Heart left ventricle (tissue), 16 donors: ENCODE measurements at regions not wholly inside any gene's neighbourhood (a gene's known extent, or its start where the extent isn't known, plus 50 kb on each side); places are given as distances from the start of the nearest gene placed in this dataset.

ENCODE experiments used
- ATAC-seq, 4 donors: fragments of 200-7000 bp; cut with Tn5 transposase; one replicate each; pipeline ENCODE4 v1.9.1; 2020 to 2022; ENCODE audit warnings: moderate library complexity in 4 of 4, mild to moderate bottlenecking in 3 of 4, moderate number of reproducible peaks in 1 of 4
- DNase-seq, 5 donors: peaks; one replicate each; pipeline ENCODE4 v3.0.0-alpha.2; 2020
- H3K27ac ChIP-seq, 12 donors: fragments of 200-600 bp; sonication (generic) in 4 of 12; one replicate each; pipeline versions ENCODE4 v1.5.0 to v1.8.0; 2016 to 2022; ENCODE audit warnings: mild to moderate bottlenecking in 2 of 12
- H3K27me3 ChIP-seq, 9 donors: fragments of 200-600 bp; sonication (generic) in 2 of 9; one replicate each; pipeline versions ENCODE4 v1.5.1 to v1.8.0; 2016 to 2022; ENCODE audit warnings: mild to moderate bottlenecking in 3 of 9
- H3K36me3 ChIP-seq, 9 donors: fragments of 200-600 bp; sonication (generic) in 2 of 9; one replicate each; pipeline versions ENCODE4 v1.5.0 to v1.8.0; 2018 to 2022; ENCODE audit warnings: mild to moderate bottlenecking in 2 of 9
- H3K4me1 ChIP-seq, 12 donors: fragments of 200-600 bp; sonication (generic) in 4 of 12; one replicate each; pipeline versions ENCODE4 v1.5.0 to v1.8.0; 2016 to 2022; ENCODE audit warnings: mild to moderate bottlenecking in 3 of 12
- H3K4me3 ChIP-seq, 12 donors: fragments of 200-600 bp; sonication (generic) in 4 of 12; one replicate each; pipeline versions ENCODE4 v1.5.0 to v1.8.0; 2017 to 2022; ENCODE audit warnings: mild to moderate bottlenecking in 9 of 12, moderate library complexity in 4 of 12
- H3K9me3 ChIP-seq, 12 donors: fragments of 200-600 bp; sonication (generic) in 4 of 12; one replicate each; pipeline versions ENCODE4 v1.5.0 to v1.8.0; 2016 to 2022; ENCODE audit warnings: mild to moderate bottlenecking in 1 of 12
- POLR2A ChIP-seq, 2 donors: fragments of 450-650 bp; IDR thresholded peaks; one replicate each; pipeline ENCODE4 v1.6.1; 2017; ENCODE audit warnings: antibody characterized with exemption in 2 of 2, mild to moderate bottlenecking in 2 of 2, moderate library complexity in 2 of 2
- WGBS, 4 donors: extraction: QIAGEN DNeasy Blood & Tissue Kit in 2 of 4; methylation state at CpG; one replicate each; pipeline versions ENCODE4 v1.1.5 to v1.1.7; 2013 to 2018; 5-methylcytosine and 5-hydroxymethylcytosine counted together
- intact Hi-C, 10 donors: fragments of 100-400 bp; cut with DNase I; formaldehyde crosslinking; loops; one replicate each; pipeline versions ENCODE4 v1.11.1 to v1.14.2; 2022
- TF ChIP-seq, protein P1 (sequence below), 12 donors: fragments of 200-600 bp; sonication (generic) in 4 of 12; IDR thresholded peaks; one replicate each; pipeline versions ENCODE4 v1.5.0 to v1.8.0; 2018 to 2022; ENCODE audit warnings: antibody characterized with exemption in 12 of 12, mild to moderate bottlenecking in 5 of 12
- donor health status: ischemic (EF 13 %, LVEDD 7.1; RV severe dilation, severe dysfunction).
- donor health status: healthy with polysubstance abuse.
- donor health status: DM: no; HTN: yes; CAD: no.
- donor health status: DM: no; HTN: no; CAD: no.
- donor health status: ischemic (EF 25% LVEDD 6.9; RV normal size, moderate dysfunction).
- donor health status: ischemic (EF 25% LVEDD 5.7; RV mildly dilated, moderate dysfunction).
- donor health status: healthy.
- donor health status: DM: yes; HTN: yes; CAD: no.
- donor health status: ischemic (EF 35%, LVEDD 5.7; RV mildly dilated, moderate dysfunction).
- donor health status: nonischemic (EF 11% LVEDD 7.7; RV severe dilation, severe dysfunction).
- donor health status: DM: yes; HTN: yes; CAD: no.
- donor health status: PGD.
- donor health status: ischemic (EF 29% LVEDD 5.4; RV normal size, mild dysfunction).
- donor health status: nonischemic (EF 23%, LVEDD 6.1; RV moderate dilation, normal function).

DNA sequence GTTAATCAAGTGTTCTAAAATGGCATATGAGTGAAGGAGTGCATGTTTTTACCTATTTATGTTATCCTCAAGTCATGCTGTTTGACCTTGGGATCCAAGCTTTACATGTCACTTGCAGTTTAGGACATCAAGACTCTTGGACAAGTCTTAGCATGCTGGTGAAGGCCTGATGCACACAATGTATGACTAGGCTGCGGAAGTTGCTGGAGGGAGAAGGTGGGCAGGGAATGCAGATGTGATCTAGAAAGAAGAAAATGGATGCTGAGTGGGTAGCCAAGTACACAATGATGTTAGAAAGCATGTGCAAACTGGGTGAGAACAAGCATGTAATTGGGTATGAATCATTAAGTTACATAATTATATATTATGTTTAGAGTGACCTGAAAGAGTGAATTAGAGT is 301.8 kb downstream of the BRINP2 start:
- Histone ChIP-seq H3K4me3 (no peak overlapping the region), H3K4me1 (no peaks in the 10 kb centered on the region), H3K27ac (no peak overlapping the region), H3K36me3 (no peaks in the 10 kb centered on the region), H3K27me3 (peaks cover 0 to 4% (median 0%) of the 10 kb centered on the region in 9 donors), H3K9me3 (no peaks in the 10 kb centered on the region)
- ATAC-seq, result no peak
- WGBS, 4 donors, result 86 to 93% (median 89%) methylated on average over 1 of the region's 1 CpG
- DNase-seq, result no peak
- TF ChIP-seq, protein P1, sequence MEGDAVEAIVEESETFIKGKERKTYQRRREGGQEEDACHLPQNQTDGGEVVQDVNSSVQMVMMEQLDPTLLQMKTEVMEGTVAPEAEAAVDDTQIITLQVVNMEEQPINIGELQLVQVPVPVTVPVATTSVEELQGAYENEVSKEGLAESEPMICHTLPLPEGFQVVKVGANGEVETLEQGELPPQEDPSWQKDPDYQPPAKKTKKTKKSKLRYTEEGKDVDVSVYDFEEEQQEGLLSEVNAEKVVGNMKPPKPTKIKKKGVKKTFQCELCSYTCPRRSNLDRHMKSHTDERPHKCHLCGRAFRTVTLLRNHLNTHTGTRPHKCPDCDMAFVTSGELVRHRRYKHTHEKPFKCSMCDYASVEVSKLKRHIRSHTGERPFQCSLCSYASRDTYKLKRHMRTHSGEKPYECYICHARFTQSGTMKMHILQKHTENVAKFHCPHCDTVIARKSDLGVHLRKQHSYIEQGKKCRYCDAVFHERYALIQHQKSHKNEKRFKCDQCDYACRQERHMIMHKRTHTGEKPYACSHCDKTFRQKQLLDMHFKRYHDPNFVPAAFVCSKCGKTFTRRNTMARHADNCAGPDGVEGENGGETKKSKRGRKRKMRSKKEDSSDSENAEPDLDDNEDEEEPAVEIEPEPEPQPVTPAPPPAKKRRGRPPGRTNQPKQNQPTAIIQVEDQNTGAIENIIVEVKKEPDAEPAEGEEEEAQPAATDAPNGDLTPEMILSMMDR (IDR thresholded peaks at IDR 0.05), result no peak
- TF ChIP-seq POLR2A (IDR thresholded peaks at IDR 0.05), result no peak
- intact Hi-C loops, result no loop called here

DNA sequence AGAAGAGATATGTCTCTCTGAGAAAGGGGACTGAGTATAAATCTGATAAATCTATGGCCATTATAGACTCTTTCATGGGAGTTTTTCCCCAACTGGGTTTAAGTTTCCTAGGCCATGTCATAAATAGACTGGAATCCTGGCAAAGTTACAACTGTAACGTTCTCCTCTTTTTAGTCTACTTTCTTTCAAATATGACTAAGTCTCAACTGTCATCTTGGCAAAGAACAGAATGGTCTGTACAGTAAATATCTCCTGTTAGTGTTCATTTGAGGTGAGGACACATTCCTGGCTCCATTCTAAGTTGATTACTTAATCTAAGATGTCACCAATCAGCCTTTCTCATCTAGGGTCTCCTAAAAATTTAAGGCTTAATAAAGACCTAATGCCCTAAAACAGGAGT is 300.5 kb downstream of the BRINP2 start:
- no peaks in the 10 kb centered on the region for H3K9me3 ChIP-seq
- no peak for TF ChIP-seq POLR2A (IDR thresholded peaks at IDR 0.05)
- TF ChIP-seq, protein P1 (IDR thresholded peaks at IDR 0.05), result no peak
- H3K36me3 ChIP-seq, result no peaks in the 10 kb centered on the region
- H3K27ac ChIP-seq, result no peak overlapping the region
- ATAC-seq (no peak), DNase-seq (no peak)
- peaks cover 0 to 4% (median 0%) of the 10 kb centered on the region in 9 donors for H3K27me3 ChIP-seq
- H3K4me1 ChIP-seq, result no peaks in the 10 kb centered on the region
- WGBS, 4 donors, result 23 to 32% (median 27%) methylated on average over 1 of the region's 1 CpG
- H3K4me3 ChIP-seq, result no peak overlapping the region
- intact Hi-C loops, result no loop called here

DNA sequence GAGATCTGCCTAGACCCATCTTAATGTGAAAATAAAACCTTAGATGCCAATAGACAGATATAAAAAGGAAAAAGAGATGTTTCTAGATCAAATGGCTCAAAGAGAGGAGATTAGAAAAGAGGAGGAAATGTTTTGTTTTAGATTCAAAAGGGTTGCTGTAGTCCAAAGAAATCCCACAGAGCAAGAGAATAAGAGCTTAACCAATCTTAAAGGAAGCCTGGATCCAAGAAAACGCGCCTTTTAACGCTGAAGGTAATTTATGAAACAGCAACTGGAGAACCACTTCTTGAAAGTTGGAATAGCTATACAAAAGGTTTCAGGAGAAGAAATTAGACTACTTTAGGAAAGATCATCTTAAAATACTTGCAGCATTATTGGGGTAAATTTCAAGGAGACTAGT is 298.8 kb downstream of the BRINP2 start:
- Histone ChIP-seq H3K36me3 (no peaks in the 10 kb centered on the region), H3K9me3 (peaks cover 0 to 2% (median 0%) of the 10 kb centered on the region in 12 donors), H3K4me3 (no peak overlapping the region), H3K27ac (no peak overlapping the region), H3K27me3 (peaks cover 0 to 3% (median 0%) of the 10 kb centered on the region in 9 donors), H3K4me1 (no peaks in the 10 kb centered on the region)
- intact Hi-C loops, result no loop called here
- TF ChIP-seq, protein P1 (IDR thresholded peaks at IDR 0.05), result no peak
- no peak for TF ChIP-seq POLR2A (IDR thresholded peaks at IDR 0.05)
- 89 to 99% (median 96%) methylated on average over 3 of the region's 3 CpGs for WGBS, 4 donors
- no peak for ATAC-seq
- DNase-seq, result no peak

DNA sequence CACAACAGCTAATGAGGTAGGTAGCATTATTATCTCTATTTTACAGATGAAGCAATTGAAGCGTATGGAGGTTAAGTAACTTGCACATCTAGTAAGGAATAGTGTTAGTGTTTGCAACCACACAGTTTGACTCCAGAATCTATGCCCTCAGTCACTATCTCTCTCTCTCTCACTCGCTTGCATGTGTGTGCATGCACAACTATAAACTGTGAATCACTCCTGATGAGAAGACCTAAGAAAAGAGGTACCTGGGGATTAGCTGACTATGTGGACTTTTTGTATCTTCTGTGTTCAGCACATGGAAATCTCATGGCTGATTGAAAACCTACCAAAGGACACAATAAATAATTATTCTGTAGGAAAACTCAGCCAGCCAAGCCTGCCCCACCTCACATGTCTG is 295.5 kb downstream of the BRINP2 start:
- DNase-seq (no peak), ATAC-seq (no peak)
- Histone ChIP-seq H3K4me1 (no peaks in the 10 kb centered on the region), H3K4me3 (no peak overlapping the region), H3K36me3 (no peaks in the 10 kb centered on the region), H3K9me3 (peaks cover 0 to 2% (median 0%) of the 10 kb centered on the region in 12 donors), H3K27me3 (peaks cover 0 to 14% (median 0%) of the 10 kb centered on the region in 9 donors), H3K27ac (no peak overlapping the region)
- no peak for TF ChIP-seq POLR2A (IDR thresholded peaks at IDR 0.05)
- TF ChIP-seq, protein P1 (IDR thresholded peaks at IDR 0.05), result no peak
- intact Hi-C loops, result no loop called here
- 76 to 84% (median 84%) methylated on average over 2 of the region's 2 CpGs for WGBS, 4 donors
